GM13976 (cell line): ENCODE measurements at regions not wholly inside any gene's neighbourhood (a gene's known extent, or its start where the extent isn't known, plus 50 kb on each side); places are given as distances from the start of the nearest gene placed in this dataset.

ENCODE experiments used
- DNase-seq: peaks from one replicate; pipeline ENCODE4 v3.0.0; 2012; ENCODE audit warnings: low spot score
- CTCF ChIP-seq: IDR thresholded peaks from 2 replicates; pipeline ENCODE4 v1.5.1; 2012; ENCODE audit warnings: borderline replicate concordance, mild to moderate bottlenecking; ENCODE audit not compliant: insufficient read depth; ENCODE audit errors: extremely low read depth, missing control alignments, control extremely low read depth
- in situ Hi-C: fragments of 300-500 bp; cut with MboI; formaldehyde crosslinking; loops from one replicate; pipeline ENCODE4 v1.12.0; 2022; ENCODE audit warnings: low sequenced_read_pairs, mixed read lengths, inconsistent platforms; ENCODE audit not compliant: unreplicated experiment

DNA sequence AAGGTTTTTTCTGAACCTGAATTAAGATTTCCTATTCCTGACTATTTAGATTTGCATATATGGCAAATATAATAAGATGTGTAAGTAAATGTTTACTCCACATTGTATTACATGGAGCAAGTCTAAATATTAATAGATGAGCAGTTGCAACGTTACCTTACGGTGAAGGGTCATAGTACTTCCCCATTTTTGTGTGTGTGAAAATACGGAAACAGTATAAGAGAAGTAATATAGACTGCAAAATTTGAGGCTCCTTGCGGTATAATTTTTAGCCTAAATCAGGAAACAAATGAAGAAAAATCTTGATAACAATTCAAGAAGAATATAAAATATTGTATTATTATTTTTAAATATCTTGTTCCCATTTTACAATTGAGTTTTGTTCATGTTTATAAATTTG, 434.2 kb downstream of the GRB14 start:
- no peak for DNase-seq
- TF ChIP-seq CTCF: no peak
- in situ Hi-C loops: no loop called here

GRCh38 chr2:164186591-164186990, 434.7 kb downstream of the GRB14 start:
- in situ Hi-C loops: no loop called here
- no peak for DNase-seq
- no peak for TF ChIP-seq CTCF

DNA sequence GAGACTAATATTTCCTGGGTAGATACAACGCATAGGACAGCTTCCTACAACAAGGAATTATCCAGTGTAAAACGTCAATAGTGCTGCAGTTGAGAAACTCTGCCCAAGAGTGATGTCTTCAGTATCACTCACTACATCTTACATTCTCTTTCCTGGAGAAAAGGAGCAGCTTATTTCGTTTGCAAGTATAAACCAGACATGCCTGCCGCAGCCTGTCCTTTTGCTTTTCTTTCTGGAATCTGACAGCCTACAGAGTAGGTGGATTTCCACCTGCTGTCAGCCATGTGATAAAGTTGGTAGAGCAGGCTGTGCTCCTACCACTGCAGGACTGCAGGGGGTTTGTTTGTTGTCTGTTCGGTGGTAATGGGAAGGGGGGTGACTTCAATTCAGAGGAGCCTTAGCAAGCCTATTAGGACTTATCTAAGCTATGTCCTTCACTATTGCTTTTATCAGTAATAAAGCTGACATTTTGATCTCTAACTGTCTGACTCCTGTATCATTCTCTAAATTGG, 439.1 kb downstream of the GRB14 start:
- in situ Hi-C loops: no loop called here
- no peak for TF ChIP-seq CTCF
- DNase-seq: no peak

DNA sequence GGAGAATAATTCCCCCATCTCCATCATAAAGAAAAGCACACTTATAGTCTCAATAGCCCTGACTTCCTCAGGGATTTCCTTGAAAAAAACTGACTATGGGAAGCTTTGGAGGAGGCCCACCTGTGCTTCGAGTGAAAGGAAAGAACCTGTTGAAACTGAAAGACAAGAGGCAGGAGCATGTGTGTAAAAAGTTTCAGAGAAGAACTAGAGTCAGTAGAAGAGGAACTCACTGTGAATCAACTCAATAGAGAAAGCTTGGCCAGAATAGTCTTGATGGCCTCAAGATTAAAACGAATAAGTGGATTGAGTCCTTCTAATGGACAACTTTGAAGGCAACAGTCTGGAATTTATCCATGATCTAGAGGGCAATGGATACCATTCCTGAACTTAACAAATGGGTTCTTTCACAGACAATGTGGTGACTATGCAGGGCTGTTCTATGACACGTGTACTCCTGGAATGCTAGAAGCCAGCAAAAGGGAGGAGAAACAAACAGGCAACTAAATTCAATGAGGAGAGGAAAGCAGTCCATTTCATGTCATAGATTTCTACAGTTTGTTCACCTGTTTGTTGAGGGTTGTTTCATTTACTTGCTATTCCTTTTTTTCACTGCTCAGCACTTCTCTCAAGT, 442.3 kb downstream of the GRB14 start:
- DNase-seq: no peak
- in situ Hi-C loops: no loop called here

DNA sequence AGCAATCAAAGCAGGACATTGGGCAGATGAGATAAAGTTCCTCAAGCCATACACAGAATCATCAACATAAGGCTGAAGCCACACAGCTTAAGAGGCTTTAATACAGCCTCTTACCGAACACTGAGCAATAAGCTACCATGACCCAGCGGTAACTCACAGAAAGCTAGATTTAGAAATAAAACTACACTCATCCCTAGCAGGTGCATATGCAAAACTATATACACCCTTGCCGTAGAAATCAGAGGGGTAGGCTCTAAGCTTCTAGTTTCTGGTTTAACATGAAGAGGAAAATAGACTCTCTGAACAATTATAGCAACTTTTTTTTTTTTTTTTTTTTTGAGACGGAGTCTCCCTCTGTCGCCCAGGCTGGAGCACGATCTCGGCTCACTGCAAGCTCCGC, 428.8 kb upstream of the FIGN start:
- no peak for TF ChIP-seq CTCF
- no peak for DNase-seq
- in situ Hi-C loops: no loop called here

More for the DNA sequence above, 442.3 kb downstream of the GRB14 start:
- TF ChIP-seq CTCF: no peak

DNA sequence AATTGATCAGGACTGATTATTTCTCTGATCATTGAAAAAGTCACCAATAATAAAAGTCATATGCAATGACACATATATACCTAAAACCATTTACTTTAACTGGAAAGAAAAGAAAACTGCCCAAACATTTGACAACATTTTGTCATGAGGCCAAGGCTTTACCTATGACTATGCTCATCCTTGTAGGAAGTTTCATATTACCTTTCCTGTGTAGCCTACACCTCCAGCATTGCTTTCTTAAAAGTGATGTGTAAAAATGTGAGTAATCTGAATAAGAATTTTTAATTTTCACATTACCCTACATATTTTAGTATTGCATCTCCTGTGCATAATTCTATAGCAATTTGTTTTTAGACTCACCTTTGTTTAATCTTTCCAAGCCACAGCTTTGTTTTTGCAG, 419.8 kb upstream of the FIGN start:
- in situ Hi-C loops: no loop called here
- TF ChIP-seq CTCF: no peak
- no peak for DNase-seq
